ENCODE measurements at regions not wholly inside any gene's neighbourhood (a gene's known extent, or its start where the extent isn't known, plus 50 kb on each side); places are given as distances from the start of the nearest gene placed in this dataset.
"Not testable (repeated sequence)": the region's sequence is repeated elsewhere in the genome, so short reads cannot be mapped to it uniquely, and the experiment has no call there.

DNA sequence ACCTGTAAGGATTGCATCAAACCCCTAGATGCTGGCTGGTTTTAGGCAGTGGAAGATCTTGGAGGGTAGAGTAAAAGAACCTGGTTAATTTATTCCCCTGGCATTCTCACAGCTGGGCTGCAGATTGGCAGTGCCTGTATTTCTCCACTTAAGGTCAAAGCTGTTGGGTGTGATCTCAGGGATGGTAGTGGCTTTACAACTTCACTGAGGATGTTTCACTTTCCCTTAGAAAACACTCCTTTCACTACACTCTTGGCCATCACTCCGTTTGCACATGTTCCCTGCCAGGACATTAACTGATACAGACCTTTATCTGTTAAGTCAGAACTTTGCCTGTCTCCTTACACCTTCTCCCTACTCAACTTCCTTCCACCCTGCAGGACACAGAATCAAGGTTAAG lies 779.1 kb upstream of the SEMA6D start:
- no peak for DNase-seq (ENCODE audit: low read depth, low spot score)

DNA sequence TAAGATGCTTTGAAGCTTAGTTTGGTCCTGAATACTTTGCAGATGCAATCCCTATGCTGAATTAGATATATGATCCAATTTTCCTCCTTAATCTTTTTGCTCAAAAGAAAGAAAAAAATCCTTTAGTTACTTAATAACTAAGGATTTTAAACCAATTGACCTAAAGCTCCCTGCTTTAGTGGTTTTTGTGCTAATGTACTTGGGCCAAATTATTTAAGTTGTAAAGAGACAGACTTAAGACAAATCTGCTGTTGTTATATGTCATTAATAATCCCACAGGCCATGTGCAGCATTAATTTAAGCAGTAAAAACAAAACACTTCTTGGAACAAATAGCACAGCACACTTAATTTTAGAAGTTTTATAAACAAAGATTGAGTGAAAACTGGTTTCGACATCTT lies 776.1 kb upstream of the SEMA6D start:
- no peak for DNase-seq (ENCODE audit: low read depth, low spot score)

DNA sequence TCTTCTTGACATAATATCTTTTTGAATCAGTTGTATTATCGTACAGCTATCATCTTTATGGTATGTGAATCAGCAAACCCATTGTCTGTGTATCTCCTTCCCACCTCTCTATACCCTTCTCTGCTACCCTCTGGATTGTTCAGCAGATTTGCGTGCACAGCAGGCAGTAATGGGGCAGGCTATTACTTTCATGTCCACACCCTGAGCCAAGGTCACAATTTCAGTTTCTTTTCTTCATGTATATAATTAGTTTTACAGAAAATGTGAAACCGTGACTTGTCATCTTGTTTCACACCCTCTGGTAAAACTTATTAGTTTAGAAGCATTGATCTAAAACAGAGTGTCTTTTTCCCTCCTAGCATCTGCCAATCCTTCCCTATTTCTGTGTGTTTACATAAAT lies 770.4 kb upstream of the SEMA6D start:
- DNase-seq (ENCODE audit: low read depth, low spot score): no peak

DNA sequence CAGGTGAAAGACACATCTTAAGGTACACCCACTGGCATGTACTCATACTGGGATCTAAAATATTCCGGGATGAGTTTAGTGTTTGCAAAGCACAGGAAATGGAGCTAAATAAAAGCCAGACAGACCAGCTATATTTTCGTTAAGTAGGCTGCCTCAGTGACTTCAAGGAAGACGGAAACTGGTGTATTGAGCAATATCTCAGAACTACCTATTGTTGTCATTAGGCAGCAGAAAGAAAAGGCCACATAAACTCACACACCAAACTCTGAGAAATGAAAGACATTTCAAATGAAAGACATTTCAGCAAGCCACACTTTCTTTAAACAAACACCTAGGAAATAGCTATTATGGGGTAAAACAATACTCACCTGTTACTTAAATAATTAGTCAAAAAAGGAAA lies 761.7 kb upstream of the SEMA6D start:
- DNase-seq (ENCODE audit: low read depth, low spot score): no peak

DNA sequence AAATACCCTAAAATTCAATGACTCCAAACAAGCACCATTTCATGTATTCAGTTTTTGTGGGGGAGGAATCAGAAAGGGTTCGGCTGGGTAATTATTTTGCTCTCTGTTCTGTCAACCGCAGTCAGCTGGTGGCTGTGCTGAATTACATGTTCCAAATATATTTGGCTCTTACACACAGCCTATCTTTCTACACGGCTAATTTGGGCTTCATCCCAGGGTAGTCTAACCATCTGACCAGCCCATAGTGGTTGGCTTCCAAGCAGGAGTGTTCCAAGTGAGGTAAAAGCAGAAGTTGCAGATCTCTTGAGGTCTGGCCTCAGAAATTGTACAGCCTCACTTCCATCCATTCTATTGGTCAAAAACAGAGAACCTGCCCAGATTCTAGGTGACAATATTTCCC lies 760.8 kb upstream of the SEMA6D start:
- DNase-seq (ENCODE audit: low read depth, low spot score): no peak

DNA sequence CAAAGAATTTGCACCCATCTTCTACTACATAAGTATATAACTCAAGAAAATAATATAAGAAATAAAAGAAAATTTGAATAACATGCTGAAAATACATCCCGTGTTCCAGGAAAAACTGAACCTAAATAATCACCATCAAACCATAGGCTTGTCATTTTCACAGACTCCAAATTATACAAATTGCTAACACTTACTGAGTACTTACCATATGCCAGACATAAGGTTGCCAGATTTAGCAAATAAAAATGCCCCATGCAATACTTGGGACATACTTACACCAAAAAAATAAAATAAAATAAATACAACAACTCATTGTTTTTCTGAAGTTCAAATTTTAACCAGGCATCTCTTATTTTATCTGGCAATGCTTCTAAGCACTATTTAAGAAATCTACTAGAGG lies 760.4 kb upstream of the SEMA6D start:
- no peak for DNase-seq (ENCODE audit: low read depth, low spot score)

DNA sequence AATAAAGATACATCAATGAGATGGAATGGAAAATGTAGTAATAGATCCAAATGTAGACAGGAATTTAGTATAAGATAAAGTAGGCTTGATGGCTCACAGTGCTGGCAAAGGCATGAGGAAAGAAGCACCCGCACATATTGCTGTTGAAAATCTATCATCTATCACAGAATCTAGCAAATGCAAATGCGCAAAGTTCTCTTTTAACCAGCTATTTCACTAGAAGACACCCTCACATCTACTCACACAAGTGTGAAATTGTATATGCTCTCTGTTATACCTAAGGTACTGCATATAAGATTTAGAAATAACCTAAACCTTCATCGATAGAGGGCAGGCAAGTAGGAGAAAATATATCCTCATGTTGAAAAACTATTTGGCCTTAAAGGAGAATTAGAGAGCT lies 756.7 kb upstream of the SEMA6D start:
- DNase-seq (ENCODE audit: low read depth, low spot score): no peak

DNA sequence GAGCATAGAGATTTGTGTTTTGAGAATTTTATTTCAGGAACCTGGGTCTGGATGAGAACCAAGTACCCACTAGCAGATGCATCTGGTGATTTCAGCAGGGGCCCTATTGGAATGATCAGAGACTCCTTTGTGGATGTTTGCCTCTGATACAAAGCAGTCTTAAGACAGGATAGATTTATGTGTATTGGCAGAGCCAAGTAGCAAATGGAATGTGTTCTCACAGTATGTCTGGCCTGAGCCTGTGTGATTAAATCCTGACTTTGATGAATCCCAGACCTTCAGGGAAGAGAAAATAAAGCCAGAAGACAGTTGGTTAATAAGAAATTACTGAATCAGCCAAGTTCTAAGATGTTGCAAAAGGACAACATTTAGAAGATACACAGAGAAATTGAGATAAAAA lies 755.5 kb upstream of the SEMA6D start:
- no peak for DNase-seq (ENCODE audit: low read depth, low spot score)

DNA sequence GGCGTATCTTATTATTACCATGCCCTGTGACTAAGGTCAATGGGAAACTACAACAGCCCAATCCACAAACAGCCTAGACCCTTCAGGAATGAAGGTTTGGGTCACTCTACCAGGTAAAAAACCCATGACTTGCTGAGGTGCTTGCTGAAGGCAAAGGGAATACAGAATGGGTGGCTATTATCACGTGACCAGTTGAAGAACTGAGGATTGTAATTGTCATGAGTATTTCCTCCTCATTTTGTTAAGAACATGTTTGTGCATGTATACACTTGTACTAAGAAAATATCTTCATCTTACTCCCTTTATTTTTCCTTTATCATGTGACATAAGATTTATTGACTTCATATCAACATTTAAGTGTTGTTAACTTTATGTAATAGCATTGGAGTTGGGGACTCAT lies 729.2 kb upstream of the SEMA6D start:
- not testable (repeated sequence) for DNase-seq (ENCODE audit: low read depth, low spot score)

DNA sequence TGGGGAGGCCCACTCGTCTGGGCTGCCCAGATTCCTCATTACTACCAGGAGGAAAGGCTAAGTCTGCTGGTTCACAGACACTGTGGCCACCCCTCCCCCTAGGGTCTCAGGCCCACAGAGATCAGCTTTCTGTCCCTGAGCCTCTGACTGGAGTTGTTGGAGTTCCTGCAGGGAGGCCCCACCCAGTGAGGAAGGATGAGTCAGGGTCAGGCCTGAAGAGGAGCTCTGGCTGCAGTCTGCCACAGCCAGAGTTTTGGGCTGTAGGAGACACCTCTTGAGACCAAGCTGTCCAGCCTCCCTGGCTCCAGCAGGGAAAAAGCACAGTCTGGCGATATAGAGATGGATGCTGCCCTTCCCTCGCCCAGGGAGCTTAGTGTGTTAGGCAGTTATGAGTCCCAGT lies 720.9 kb upstream of the SEMA6D start:
- no peak for DNase-seq (ENCODE audit: low read depth, low spot score)

DNA sequence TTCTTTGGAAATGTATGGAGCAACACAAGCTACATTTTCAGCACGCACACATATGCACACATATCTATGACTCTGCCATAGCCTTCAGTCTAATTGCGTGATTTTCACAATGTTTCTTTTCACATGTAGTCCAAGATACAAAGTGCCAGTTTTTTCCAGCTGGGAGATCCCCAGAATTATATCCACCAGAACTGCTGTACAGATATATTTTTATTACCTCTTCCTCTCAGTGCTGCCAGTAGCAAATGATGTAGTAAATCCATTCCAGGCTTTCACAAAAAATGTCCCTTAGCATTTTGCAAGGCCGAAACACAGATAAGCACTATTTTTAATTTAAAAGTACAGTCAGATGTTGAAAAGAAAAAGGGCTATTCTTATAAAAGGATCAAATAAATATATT lies 719.8 kb upstream of the SEMA6D start:
- DNase-seq (ENCODE audit: low read depth, low spot score): no peak

DNA sequence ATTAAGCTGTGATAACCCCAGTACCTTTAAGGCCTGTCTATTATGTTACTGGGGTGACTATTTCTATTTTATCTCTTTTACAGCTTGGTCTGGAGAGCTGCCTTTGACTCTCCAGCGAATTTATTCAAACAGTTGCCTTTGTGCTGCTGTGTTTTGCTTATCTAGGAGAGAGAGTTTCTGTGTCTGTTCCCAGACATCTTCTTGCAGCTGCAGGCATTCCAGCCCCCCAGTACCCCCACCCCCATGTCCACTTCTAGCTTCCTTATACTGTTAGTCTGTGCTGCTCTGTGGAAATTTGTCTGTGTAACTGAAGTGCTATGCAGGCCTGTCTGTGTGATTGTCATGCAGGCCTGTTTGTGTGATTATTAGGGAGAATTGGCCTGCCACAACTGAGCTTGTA lies 713.7 kb upstream of the SEMA6D start:
- DNase-seq (ENCODE audit: low read depth, low spot score): no peak

DNA sequence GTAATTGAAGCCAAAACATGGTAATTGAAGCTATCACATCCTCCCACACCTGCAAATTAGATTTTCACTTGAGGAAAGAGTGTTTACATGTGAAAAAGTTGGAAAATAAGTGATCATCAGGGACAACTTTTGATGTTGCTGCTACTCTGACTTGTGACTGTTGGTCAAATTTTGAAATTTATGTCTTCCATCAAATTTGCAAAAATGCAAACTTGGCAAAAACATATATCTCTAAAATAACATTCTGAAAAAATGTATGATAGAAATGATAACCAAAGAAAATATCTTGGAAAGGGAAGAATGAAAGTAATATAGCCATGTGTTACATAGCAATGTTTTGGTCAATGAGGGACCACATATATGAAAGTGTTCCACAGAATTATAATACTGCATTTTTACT lies 703.9 kb upstream of the SEMA6D start:
- DNase-seq (ENCODE audit: low read depth, low spot score): no peak

DNA sequence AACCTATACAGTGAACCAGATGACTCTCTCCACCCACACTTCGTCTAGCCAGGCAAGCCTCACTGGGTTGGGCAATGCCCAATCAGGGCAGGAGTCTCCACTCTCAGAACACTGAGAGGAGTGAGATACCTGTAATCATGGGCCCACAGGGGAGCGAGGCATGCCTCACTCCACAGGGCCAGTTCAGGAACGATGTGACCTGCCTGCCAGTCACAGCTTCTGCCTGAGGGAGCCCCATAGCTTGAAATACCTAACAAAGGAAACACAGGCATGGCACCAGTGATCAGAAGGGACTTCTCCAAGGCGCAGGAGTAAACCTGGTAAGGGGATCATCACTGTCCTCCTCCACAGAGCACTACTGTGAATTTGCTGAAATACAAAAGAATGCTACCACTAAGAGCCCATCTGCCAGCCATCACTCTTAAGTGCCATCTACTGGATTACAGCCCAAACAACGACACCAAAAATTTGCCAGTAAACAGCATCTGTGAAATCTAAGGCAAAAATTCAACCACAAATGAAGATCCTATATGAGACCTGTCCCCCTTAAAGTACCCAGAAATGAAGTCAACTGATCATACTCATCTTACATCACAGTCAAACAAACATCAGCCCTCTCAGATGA lies 689.9 kb upstream of the SEMA6D start:
- DNase-seq (ENCODE audit: low read depth, low spot score): no peak

DNA sequence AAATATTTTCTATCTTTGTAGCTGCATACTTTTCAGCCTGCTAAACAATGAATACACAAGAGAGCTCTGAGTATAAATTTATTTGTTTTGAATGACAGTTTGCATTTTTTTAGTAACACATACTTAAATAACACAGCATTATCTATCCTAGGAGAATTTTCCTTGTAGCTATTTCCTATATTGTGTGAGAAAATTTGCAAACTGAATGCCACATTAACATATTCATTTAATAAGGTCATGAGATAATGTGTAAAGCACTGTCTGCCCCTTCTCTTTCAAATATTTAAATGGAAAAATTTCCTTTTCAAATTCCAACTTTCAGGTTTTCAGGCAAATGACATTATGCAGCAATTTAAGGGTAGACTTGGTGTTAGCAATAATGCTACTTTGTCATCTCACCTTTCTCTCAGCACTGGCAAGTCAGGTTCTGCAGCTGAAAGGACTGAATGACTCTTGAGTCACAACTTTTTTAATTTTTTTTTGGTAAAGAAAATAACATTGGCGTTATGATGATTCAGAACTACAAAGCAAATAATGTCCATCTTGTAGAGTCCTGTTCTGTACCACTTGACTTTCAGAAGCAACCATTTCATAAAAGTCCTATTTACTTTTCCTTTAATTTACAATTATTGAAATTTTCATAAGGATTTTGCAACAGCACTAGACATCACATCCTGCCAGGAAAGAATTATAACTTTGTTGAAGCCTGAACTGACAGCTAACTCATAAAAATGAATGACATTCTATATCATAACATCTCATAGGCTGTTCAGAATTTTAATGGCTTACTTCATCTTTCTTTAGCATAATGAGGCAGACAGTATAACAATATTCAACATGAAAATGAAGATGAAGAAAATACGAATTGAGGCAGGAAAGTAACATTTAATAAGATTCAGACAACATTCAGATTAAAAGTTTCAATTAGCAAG lies 681.6 kb upstream of the SEMA6D start:
- DNase-seq (ENCODE audit: low read depth, low spot score): no peak

DNA sequence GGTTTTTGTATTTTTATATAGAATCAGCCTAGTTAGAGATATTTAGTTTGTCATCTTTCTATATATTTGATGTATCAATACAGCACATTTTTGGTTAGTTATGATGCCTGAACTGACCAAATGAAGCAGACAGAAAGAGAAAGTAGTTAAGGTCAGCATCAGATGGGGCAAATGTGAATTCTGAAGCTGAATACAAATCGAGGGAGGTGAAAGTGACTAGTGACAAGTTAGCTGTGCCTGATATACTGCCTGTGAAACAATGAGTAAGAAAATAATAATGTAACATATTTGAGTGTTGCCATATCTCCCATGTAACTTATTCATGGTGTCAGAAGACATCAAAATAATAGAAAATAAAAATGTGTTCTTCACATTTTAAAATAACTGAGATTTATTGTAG lies 680.3 kb upstream of the SEMA6D start:
- DNase-seq (ENCODE audit: low read depth, low spot score): no peak

DNA sequence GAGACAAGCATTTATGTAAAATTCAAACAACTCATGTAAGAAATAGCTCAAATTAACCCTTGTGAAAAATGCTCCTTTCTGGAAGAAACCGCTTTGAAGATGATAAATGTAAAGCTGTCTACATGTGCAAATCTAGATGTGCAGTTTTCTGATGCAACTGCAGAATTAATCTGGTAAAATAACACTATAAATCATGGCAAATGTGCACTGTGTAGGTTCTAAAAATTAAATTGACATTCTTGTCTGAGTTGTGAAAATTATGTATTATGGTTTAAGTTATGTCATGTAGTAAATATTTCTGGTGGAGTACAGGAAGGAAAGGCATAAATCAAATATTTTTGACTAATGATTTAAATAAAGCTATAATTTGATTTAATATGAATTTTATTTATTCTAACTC lies 678.1 kb upstream of the SEMA6D start:
- no peak for DNase-seq (ENCODE audit: low read depth, low spot score)

DNA sequence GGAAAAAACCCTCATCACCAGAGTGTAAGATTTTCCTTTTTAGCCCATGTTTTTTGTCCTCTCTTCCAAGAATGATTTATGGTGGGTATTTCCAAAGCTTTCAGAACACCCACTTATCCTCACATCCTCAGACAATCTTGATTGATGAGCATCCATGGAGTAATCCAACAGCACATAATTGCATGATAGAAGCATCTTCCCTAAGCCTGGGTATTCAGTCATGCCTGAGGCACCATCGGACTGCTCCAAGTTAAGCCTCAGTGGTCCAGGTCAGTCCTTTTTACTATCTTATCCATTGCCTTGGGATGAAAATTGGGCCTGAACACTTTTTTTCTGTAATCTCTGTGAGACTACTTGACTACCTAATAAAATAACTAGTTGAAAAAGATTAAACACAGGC lies 676.0 kb upstream of the SEMA6D start:
- no peak for DNase-seq (ENCODE audit: low read depth, low spot score)

DNA sequence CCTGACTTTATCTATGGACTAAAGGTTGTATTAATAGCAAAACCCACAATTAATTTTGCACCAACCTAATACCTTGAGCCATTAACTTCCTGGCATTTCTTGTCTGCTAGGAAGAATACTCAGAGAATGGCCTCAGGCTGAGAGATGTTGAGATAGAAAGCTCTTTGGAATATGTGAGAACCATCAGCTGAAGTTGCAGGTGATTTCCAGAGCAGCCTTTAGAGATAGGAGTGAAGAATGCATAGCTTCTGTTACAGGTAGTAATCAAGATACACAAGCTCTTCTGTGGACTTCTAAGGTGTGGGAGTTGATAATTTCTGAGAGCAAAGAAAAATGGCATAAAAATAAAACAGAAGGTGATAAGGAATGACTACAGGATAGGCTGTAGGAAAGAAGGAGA lies 669.3 kb upstream of the SEMA6D start:
- not testable (repeated sequence) for DNase-seq (ENCODE audit: low read depth, low spot score)

DNA sequence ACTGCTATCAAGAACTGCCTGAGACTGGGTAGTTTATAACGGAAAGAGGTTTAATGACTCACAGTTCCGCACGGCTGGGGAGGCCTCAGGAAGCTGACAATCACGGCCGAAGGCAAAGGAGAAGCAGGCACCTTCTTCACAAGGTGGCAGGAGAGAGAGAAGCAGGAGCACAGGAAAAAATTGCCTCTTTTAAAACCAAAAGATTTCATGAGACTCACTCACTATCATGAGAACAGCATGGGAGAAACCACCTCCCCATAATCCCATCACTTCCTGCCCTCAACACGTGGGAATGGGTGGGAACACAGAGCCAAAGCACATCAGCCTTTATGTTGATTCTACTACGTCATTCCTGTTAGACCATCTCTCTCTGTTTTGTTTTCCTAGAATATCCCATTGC lies 650.9 kb upstream of the SEMA6D start:
- no peak for DNase-seq (ENCODE audit: low read depth, low spot score)

DNA sequence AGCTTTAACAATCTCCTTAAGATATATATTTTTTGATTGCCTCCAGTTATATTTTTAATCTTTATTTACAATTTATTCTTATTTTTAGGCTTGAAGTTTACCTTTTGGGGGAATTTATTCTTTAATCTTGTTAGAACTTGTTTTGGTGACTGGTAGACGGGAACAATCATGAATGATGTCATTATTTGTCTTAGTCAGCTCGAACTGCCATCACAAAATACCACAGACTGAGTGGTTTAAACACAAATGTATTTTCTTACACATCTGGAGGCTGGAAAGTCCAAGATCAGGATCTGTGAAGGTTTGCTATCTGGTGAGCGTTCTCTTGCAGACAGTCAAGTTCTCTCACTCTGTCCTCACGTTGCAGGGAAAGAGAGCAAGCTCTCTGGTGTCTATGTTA lies 639.5 kb upstream of the SEMA6D start:
- DNase-seq (ENCODE audit: low read depth, low spot score): not testable (repeated sequence)

DNA sequence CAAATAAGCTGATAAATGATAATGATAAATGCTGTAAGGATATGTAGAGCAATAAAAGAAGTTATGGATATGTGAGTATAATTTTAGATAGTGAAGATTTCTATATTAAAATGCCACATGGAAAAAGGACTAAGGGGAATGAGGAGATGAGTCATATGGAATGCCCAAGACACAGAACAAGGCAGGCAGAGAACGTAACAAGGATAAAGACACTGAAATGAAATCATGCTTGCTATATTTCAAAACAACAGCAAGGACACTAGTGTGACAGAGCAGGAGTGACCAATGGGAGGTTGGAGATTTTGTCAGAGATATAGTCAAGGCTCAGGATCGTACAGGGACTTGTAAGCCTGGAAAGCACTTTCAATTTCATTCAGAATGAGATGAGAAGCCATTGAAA lies 621.5 kb upstream of the SEMA6D start:
- no peak for DNase-seq (ENCODE audit: low read depth, low spot score)

DNA sequence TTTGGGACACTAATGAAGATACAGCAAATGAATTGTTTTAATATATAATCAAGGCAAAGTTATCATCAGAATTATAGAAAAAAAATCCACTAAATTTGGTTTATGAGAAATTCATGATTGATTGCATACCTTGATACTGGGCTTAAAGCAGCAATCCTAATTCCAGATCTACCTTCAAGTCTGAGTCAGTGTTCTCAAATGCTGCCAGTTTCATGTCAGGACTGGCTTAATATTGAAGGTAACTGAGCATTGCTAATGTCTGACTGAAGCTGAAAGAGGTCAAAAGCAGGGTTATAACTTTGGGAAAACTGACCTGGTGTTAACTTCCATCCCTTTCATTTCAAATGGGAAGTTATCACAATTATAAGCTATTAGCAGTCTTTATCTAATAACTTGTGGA lies 618.8 kb upstream of the SEMA6D start:
- DNase-seq (ENCODE audit: low read depth, low spot score): not testable (repeated sequence)

Measured in brain pericyte (primary cell).